ENCODE measurements at regions not wholly inside any gene's neighbourhood (a gene's known extent, or its start where the extent isn't known, plus 50 kb on each side); places are given as distances from the start of the nearest gene placed in this dataset.
A peak's percentile ranks its signal among the peaks of the same experiment; 100 is the strongest.
"Not testable (repeated sequence)": the region's sequence is repeated elsewhere in the genome, so short reads cannot be mapped to it uniquely, and the experiment has no call there.

DNA sequence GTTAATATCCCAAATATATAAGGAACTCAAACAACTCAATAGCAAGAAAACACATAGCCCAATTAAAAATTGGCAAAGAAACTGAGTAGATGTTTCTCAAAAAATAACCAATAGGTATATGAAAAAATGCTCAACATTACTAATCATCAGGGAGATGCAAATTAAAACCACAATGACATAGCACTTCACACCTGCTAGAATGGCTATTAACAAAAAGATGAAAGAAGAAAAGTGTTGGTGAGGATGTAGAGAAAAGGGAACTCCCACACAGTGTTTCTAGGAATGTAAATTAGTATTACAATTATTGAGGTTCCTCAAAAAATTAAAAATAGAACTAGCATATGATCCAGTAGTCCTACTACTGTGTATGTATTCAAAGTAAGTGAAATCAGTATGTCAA, 1212.8 kb downstream of the DIAPH3 start:
- DNase-seq (ENCODE audit: low read depth) = no peak
- in situ Hi-C loops (cut with HindIII; ENCODE audit: low pct_unique_long_range_greater_than_20kb, low sequenced_read_pairs) = no loop called here

DNA sequence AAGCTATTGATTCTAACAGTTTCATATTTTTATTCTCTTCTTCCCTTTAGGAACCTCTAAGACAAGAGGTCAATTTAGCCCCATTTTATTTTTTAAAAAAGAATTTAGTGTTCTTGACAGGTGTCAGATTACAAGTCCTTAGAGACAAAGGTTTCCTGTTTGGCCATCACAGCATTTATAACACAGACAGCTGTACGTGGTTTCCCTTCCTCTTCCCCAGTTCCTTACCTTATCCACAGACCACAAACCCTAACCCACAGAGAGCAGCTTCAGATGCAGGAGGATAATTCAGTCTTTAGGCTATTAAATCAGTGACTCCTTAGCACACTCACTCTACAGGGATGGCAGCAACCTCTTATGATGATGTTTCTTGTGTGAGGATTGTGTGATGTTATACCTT, 1210.1 kb downstream of the DIAPH3 start:
- DNase-seq (ENCODE audit: low read depth) = no peak
- in situ Hi-C loops (cut with HindIII; ENCODE audit: low pct_unique_long_range_greater_than_20kb, low sequenced_read_pairs) = no loop called here

DNA sequence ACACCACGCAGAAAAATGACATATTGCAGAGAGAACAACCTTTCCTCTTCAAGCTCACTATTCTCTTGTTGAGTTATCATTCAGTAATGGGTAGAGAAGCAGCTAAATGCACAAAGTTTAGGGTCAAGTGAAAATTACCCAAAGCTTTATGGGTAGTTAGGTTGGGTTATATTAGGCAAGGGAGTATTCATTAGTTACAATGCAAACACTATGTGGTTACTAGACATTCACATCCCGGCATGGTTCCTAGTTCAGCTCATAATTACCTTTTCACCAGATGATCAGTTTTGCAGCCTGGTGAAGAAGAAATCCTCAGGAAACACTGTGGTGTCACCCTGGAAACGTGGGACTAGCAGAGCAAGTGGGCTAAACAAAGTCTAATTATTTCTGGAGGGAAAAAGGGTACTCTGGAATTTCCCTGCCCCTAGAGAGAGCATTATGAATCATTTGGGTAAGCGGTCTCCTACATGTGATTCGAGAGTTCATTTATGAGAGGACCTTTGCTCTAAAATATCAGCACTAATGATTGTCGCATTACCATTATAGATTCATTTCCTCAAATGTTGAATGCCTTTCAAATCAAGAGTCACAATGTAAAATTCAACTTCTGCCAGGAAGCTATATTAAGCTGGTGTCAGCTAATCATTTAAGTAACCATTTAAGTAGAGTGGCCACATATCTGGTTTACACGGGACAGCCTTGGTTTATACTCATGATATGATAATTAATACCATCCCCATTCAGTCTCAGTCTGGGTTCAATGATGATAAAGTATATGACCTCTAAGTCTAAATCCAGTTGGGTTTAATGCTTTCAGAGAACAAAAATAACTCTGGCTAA, 1208.0 kb downstream of the DIAPH3 start:
- no peak for DNase-seq (ENCODE audit: low read depth)
- in situ Hi-C loops (cut with HindIII; ENCODE audit: low pct_unique_long_range_greater_than_20kb, low sequenced_read_pairs) = no loop called here

DNA sequence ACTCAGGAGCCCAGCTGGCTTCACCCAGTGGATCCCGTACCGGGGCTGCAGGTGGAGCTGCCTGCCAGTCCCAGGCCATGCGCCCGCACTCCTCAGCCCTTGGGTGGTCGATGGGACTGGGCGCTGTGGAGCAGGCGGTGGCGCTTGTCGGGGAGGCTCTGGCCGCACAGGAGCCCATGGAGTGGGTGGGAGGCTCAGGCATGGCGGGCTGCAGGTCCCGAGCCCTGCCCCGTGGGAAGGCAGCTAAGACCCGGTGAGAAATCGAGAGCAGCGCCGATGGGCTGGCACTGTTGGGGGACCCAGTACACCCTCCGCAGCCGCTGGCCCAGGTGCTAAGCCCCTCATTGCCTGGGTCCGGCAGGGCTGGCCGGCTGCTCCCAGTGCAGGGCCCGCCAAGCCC, 1205.6 kb downstream of the DIAPH3 start:
- in situ Hi-C loops (cut with HindIII; ENCODE audit: low pct_unique_long_range_greater_than_20kb, low sequenced_read_pairs) = not testable (repeated sequence)

DNA sequence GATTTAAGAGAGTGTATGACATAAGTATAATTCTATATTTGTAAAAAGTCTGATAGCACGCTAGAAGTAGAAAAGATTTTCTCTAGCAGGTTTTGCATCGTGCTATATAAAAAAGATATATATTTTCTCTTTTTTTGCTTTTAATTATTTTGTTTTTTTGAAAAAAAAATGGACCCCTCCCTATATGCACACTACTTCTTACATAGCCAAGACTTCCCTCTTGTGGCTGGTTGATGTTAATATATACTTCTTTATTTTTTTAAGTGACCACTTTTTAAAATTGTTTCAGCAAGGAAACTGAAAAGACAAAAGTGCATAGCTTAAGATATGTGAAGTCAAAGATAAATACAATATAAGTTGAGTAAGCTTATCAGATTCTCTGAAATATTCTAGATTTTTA, 1202.8 kb downstream of the DIAPH3 start:
- in situ Hi-C loops (cut with HindIII; ENCODE audit: low pct_unique_long_range_greater_than_20kb, low sequenced_read_pairs) = no loop called here
- no peak for DNase-seq (ENCODE audit: low read depth)

More for the DNA sequence above, 1205.6 kb downstream of the DIAPH3 start:
- DNase-seq (ENCODE audit: low read depth) = not testable (repeated sequence)

DNA sequence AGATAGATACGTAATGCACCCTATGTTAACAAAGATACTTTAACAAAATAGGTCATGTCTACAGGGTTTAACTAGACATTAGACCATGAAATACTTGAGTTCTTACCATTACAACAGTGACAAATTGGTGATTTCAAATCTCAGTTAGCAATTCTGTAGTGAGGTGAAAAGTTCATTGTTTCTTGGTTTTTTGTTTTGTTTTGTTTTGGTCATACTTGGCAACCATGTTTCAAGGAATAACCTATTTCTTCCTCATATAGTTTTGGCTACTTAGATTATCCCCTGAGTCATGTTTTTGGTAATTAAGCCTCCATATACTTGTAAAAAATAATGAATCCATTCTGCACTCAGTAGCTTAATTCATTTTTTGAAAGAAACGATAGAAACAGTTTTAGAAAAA, 1200.4 kb downstream of the DIAPH3 start:
- in situ Hi-C loops (cut with HindIII; ENCODE audit: low pct_unique_long_range_greater_than_20kb, low sequenced_read_pairs) = no loop called here
- DNase-seq (ENCODE audit: low read depth) = peak; percentile 7

DNA sequence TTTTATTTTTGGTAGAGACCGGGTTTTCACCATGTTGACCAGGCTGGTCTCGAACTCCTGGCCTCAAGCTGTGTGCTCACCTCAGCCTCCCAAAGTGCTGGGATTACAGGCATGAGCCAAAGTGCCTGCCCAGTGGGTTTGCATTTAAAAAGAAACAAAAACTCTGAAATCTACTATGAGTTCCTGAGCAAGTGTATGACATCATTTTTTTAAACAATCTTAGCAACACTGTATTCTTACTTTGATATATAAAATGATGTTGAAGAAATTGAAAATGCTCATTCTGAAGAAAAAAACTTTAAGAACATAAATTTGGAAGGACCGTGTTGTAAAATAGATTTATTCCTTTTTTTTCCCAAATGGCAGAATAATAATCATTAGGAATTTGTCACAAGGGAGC, 1199.7 kb downstream of the DIAPH3 start:
- no peak for DNase-seq (ENCODE audit: low read depth)
- in situ Hi-C loops (cut with HindIII; ENCODE audit: low pct_unique_long_range_greater_than_20kb, low sequenced_read_pairs) = no loop called here

DNA sequence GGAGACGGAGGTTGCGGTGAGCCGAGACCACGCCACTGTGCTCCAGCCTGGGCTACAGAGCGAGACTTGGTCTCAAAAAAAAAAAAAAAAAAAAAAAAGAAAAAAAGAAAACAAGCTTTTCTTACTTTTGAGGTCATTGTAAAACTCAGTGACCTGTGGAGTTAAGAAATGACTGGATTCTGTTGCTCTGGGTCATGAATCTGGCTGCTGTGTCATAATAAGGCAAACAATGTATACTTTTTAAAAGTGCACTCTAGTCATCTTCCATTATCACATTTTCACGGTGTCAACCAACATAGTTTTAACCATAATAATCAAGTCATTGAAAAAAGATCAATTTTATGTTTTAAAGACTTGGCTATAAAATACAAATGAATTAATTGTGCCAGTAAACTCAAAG, 1186.6 kb downstream of the DIAPH3 start:
- in situ Hi-C loops (cut with HindIII; ENCODE audit: low pct_unique_long_range_greater_than_20kb, low sequenced_read_pairs) = no loop called here
- no peak for DNase-seq (ENCODE audit: low read depth)

DNA sequence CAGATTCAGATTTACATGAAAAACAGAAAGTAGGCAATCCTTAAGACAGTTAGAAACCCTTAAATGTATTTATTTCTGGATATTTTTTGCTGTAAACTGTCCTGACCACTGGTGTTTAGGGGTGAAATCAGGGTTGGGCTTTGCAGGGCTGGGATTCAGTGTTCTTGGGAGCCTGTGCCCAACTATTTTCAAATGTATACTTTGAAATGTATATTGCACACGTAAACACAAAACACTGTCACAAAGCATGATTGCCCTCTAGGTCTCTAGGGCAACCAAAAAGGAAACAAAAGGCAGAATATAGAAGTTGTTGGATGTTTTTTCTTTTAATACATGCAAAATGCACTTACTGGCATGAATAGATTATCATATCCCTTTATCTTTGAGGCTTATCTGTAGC, 1185.4 kb downstream of the DIAPH3 start:
- no peak for DNase-seq (ENCODE audit: low read depth)
- in situ Hi-C loops (cut with HindIII; ENCODE audit: low pct_unique_long_range_greater_than_20kb, low sequenced_read_pairs) = no loop called here

DNA sequence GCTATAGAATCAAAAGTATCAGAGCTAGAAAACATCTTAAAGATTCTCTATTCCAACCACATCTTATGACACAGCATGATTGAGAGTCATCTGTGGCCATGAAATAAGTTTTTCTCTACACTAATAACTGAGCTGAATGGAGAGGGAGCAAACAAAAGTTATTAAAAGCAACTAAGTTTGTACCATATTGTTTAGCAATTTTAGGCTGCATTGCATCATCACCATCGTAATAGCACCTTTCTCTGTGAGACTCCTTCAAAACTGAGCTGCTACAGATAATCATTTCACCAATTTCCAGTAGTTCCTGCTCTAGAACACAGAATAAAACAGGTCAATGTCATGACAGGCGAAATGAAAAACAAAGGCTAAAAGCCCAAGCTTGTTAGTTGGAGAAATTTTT, 1183.9 kb downstream of the DIAPH3 start:
- in situ Hi-C loops (cut with HindIII; ENCODE audit: low pct_unique_long_range_greater_than_20kb, low sequenced_read_pairs) = no loop called here

DNA sequence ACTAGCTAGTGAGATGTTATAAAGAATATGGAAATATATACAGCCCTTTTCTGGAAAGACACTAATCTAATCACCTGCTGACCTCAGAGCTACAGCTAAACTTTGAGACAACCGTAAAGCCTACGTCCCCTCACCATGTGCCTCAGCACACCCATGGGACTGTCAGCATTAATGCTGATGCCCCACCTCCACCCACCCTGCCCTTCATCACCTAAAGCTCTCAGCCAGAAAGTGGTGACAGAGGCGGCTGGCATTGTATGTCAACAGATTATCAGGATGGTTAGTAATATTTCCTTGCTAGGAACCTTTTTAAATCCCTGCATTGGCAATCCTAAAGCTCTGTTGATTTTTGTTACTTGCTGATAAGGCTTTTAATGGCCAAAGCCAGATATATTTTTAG, 1177.9 kb downstream of the DIAPH3 start:
- DNase-seq (ENCODE audit: low read depth) = no peak
- in situ Hi-C loops (cut with HindIII; ENCODE audit: low pct_unique_long_range_greater_than_20kb, low sequenced_read_pairs) = no loop called here

More for the DNA sequence above, 1183.9 kb downstream of the DIAPH3 start:
- DNase-seq (ENCODE audit: low read depth) = no peak

DNA sequence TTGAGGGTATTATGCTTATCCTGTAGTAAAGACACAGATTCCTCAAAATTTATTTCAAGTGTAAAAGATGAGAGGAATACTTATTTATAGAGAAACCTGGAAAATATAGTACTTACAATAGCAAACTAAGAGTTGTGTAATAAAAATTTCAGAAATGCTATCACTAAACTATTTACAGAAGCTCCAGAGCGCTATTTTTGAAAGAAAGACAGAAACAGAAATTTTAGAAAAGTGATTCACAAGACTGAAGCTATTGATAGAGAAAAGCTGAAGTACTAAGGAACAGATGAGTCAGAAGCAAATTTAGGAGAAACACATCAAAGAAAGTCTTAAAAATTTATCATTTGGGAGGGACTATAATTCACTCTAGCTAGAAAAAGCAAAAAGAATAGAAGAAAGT, 1174.2 kb downstream of the DIAPH3 start:
- in situ Hi-C loops (cut with HindIII; ENCODE audit: low pct_unique_long_range_greater_than_20kb, low sequenced_read_pairs) = no loop called here
- DNase-seq (ENCODE audit: low read depth) = no peak

DNA sequence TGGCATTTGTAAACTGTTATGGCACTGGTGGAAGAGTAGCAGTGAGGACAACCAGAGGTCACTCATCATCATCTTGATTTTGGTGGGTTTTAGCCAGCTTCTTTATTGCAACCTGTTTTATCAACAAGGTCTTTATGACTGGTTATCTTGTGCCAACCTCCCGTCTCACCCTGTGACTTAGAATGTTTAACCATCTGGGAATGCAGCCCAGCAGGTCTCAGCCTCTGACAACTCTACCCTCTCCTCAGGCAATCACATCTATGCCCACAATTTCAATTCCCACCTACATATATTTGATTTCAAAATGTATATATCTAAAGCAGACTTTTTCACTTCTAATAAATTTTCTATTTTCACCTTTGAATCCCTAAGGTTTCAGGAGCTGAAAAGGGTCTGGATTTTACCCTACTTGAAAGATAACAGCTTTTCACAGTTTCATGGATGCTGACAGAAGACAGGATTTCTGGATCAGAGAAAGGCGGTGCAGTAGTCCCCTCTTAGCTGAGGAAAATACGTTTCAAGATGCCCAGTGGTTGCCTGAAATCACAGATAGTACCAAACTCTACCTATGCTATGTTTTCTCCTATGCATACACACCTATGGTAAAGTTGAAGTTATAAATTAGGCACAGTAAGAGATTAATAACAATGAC, 1171.8 kb downstream of the DIAPH3 start:
- in situ Hi-C loops (cut with HindIII; ENCODE audit: low pct_unique_long_range_greater_than_20kb, low sequenced_read_pairs) = no loop called here
- no peak for DNase-seq (ENCODE audit: low read depth)

DNA sequence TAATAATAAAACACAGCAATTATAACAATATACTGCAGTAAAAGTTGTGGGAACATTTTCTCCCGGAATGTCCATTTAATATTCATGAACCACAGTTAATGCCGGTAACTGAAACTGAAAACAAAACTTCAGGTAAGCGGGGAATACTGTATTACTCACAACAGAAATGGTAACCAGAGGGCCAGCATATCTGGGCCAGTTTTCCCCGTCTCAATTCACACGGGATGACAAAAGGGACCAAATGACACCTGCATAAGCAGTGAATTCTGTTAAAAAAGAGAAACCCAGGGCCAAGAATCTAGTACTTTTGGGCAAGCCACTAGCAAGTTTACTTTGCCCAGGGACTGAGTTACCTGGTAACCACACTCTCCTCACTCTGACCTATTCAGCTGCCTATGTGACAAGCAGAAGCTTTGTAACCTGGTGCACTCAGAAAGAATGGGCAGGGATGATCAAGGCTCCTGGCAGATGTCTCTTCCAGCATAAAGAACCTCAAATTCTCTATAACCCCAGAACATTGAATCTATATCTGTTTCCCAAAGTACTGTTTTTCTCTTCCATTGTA, 1171.2 kb downstream of the DIAPH3 start:
- in situ Hi-C loops (cut with HindIII; ENCODE audit: low pct_unique_long_range_greater_than_20kb, low sequenced_read_pairs) = no loop called here
- DNase-seq (ENCODE audit: low read depth) = no peak

DNA sequence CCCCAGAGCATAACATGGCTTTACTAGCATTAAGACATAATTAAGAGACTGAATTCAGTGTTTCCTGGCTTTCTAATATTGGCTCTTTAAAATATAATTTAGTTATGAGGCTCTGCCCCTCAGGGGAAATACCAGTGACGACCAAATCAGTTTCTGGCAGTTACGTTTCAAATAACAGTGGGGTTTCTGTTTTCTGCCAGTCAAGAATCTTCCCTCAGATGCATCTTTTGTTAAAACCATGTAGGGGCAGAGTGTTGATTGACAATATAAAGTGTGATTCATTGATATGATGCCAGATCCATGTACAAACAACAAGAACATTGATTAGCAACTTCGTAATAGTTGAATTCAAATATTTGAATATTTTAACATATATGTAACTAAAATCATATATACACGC, 1169.7 kb downstream of the DIAPH3 start:
- DNase-seq (ENCODE audit: low read depth) = no peak
- in situ Hi-C loops (cut with HindIII; ENCODE audit: low pct_unique_long_range_greater_than_20kb, low sequenced_read_pairs) = no loop called here

DNA sequence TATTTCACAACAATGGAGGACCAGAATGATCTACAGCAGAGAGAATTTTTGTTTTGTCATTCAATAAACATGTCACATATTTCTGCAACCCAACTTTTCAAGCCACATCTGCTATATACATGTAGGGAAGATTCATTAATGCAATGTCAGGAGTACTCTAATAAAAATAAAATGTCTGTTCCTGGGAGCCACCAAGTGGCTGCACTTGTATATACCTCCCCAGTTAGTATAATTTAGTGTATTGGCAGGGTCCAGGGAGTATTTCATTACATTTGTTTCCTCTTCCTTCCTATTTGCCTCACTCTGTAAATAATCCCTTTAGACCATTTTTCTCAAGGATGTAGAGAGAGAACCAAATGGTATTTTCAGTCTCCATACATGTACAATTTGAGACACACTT, 1169.0 kb downstream of the DIAPH3 start:
- in situ Hi-C loops (cut with HindIII; ENCODE audit: low pct_unique_long_range_greater_than_20kb, low sequenced_read_pairs) = no loop called here
- no peak for DNase-seq (ENCODE audit: low read depth)

DNA sequence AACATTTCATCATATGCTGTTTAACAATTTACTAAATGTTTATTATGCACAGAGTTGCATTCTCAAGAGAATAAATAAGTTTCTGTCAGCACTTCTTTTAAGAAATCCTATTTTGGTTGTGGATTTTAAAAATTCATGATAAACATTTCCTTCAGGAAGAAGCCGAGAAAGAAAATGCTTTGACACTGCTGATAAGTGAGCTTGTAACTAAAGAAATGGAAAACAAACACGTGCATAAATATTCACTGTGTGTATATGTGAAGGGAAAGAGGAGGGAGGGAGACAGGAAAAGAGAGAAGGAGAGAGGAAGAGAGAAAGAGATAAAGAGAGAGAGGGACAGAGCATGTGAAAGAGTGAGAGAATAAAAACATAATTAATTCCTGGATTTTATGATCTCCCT, 1165.0 kb downstream of the DIAPH3 start:
- DNase-seq (ENCODE audit: low read depth) = no peak
- in situ Hi-C loops (cut with HindIII; ENCODE audit: low pct_unique_long_range_greater_than_20kb, low sequenced_read_pairs) = no loop called here

DNA sequence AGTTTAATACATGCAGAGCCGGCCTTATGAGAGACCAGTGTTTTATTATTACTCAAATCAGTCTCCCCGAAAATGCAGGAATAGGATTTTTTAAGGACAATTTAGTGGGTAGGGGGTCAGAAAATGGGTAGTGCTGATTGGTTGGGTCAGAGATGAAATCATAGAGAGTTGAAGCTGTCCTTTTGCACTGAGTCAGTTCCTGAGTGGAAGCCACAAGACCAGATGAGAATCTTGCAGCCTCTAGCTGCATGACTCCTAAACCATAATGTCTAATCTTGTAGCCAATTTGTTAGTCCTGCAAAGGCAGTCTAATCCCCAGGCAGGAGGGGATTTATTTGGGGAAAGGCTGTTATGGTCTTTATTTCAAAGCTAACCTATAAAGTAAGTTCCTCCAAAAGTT, 1163.9 kb downstream of the DIAPH3 start:
- DNase-seq (ENCODE audit: low read depth) = no peak
- in situ Hi-C loops (cut with HindIII; ENCODE audit: low pct_unique_long_range_greater_than_20kb, low sequenced_read_pairs) = no loop called here

DNA sequence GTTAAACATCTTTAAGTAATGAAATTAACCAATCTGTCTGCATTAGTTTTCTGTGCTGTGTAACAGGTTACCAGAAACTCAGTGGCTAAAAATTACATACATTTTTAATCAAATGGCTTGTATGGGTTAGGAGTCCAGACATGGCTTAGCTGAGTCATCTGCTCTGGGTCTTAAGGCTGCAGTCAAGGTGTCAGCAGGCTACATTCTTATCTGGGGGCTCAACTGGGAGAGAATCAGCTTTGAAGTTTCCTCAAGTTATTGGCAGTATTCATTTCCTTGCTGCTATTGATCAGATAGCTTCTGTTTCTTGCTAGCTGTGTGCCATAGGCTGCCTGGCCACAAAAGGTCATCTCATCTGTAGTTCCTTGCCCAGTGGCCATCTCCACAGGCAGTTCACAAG, 1163.0 kb downstream of the DIAPH3 start:
- in situ Hi-C loops (cut with HindIII; ENCODE audit: low pct_unique_long_range_greater_than_20kb, low sequenced_read_pairs) = no loop called here
- DNase-seq (ENCODE audit: low read depth) = no peak

DNA sequence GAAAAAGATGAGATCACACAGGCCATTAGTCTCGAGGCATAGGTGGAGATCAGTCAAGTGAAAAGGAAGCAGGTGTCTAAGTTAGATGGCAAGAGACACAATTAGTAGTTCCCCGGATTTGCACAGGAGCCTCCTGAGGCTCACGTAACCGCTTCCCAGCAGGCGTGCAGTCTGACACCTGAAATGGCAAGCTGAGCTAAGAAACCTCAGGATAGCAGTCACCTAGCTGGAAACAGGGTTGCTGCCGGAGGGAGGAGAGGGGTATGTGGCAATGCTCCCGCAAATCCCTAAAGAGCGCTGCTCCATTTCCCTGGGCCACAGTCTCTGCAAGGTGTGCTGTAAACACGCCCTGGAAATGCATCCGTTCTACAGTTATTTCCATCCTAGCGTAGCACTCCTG, 1151.0 kb downstream of the DIAPH3 start:
- in situ Hi-C loops (cut with HindIII; ENCODE audit: low pct_unique_long_range_greater_than_20kb, low sequenced_read_pairs) = no loop called here
- no peak for DNase-seq (ENCODE audit: low read depth)

Measured in Caki2 (cell line).